GM18867 (cell line): ENCODE measurements at regions not wholly inside any gene's neighbourhood (a gene's known extent, or its start where the extent isn't known, plus 50 kb on each side); places are given as distances from the start of the nearest gene placed in this dataset.
"Not testable (repeated sequence)": the region's sequence is repeated elsewhere in the genome, so short reads cannot be mapped to it uniquely, and the experiment has no call there.

Experiments
- ATAC-seq: cut with Tn5 transposase; IDR thresholded peaks from one replicate; pipeline ENCODE4 v1.9.1; 2021; ENCODE audit warnings: mild to moderate bottlenecking, moderate library complexity; ENCODE audit not compliant: unreplicated experiment

DNA sequence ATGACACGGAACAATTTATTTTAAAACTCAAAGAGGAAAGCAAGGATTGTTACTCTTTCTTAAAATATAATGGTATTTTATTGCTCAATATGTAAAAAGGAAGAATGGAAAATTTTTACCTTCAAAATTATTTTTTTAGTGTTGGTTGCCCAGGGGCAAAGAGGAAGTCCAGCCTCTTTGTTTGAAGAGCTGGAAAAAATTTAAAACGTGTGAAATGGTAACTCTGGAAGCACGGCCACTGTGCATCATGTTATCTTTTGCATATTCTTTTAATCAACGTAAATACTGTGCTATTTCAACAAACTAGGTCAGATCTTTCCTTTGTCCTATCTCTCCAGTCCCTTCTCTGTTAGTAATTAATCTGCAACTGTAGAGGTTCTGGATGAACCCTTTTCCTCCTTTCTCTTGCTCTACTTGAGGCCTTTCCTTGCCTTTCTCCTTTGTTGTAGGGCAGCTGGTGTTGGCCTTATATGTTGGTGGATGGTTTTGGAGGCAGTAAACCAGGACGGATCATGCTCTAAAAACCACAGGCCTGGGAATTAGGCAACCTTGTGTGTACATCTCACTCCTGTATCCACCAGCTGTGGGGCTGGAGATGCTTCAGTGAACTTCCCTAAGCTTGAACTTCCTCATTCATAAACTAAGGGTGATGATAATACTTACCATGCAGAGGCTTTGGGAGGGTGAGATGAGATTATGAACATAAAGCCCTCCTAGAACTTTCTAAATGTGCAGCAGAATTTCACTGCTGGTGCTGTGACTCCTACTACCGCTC lies 143.3 kb downstream of the PRL start:
- no peak for ATAC-seq

DNA sequence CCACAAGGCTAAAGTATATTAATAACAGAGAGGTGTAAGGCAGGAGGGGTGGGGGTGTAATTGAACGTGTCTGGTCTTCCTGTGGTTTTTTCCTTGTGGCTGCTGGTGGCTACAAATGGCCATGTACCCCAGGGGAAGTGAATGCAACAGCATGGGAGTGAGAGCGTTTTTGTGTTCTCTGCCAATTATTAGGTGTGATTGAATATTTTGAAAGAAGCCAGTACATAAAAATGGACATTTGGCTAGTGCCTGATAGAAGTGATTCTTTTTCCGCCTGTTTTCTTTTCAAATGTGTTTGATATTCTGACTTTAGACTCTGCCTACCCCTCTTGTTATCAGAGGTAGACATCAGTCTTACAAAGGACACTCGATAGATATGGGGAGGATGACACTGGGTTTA lies 141.3 kb downstream of the PRL start:
- no peak for ATAC-seq

DNA sequence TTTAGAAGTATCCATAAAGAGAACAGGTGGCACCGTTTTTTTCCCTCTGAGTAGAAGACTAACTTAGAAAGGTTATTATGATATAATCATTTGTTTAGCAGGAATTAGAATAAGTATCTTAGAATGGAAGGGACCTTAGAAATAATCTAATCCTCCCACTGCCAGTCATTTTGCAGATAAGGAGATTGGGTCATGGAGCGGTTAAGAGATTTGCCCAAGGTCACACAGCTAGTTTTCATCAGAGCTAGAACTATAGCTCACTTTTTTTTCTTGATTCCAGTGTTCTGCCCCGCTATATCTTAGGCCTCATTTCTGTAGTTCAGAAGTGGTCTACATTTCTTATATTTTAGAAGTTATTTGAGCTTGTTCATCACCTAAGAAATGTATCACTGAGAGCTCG lies 139.6 kb downstream of the PRL start:
- no peak for ATAC-seq

DNA sequence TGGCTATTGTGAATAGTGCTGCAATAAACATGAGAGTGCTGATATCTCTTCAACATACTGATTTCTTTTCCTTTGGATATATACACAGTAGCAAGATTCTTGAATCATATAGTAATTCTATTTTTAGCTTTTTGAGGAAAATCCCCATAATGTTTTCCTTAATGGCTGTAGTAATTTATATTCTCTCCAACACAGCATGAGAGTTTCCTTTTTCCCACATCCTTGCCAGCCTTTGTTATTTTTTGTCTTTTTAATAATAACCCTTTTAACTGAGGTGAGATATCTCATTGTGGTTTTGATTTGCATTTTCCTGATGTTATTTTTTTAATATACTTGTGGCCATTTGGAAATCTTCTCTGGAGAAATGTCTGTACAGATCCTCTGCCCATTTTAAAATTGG lies 132.6 kb downstream of the PRL start:
- no peak for ATAC-seq

DNA sequence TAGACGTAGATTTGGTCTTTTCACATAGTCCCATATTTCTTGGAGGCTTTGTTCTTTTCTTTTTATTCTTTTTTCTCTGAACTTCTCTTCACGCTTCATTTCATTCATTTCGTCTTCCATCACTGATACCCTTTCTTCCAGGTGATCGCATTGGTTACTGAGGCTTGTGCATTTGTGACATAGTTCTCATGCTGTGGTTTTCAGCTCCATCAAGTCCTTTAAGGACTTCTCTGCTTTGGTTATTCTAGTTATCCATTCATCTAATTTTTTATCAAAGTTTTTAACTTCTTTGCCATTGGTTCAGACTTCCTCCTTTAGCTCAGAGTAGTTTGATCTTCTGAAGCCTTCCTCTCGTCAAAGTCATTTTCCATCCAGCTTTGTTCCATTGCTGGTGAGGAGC lies 125.8 kb downstream of the PRL start:
- ATAC-seq: not testable (repeated sequence)

DNA sequence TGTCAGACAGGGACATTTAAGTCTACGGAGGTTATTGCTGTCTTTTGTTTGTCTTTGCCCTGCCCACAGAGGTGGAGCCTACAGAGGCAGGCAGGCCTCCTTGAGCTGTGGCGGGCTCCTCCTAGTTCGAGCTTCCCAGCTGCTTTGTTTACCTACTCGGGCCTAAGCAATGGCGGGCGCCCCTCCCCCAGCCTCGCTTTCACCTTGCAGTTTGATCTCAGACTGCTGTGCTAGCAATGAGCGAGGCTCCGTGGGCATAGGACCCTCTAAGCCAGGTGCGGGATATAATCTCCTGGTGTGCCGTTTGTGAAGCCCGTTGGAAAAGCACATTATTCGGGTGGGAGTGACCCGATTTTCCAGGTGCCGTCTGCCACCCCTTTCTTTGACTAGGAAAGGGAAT lies 125.0 kb downstream of the PRL start:
- ATAC-seq: not testable (repeated sequence)

DNA sequence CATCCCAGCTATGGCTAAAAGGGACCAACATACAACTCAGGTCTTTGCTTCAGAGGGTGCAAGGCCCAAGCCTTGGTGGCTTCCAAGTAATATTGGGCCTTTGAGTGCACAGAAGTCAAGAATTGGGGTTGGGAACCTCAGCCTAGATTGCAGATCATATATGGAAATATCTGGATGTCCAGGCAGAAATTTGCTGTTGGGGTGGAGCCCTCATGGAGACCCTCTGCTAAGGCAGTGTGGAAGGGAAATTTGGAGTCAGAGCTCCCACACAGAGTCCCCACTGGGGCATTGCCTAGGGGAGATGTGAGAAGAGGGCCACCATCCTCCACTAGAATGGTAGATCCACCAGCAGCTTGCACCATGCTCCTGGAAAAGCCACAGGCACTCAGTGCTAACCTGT lies 123.5 kb downstream of the PRL start:
- ATAC-seq: no peak

DNA sequence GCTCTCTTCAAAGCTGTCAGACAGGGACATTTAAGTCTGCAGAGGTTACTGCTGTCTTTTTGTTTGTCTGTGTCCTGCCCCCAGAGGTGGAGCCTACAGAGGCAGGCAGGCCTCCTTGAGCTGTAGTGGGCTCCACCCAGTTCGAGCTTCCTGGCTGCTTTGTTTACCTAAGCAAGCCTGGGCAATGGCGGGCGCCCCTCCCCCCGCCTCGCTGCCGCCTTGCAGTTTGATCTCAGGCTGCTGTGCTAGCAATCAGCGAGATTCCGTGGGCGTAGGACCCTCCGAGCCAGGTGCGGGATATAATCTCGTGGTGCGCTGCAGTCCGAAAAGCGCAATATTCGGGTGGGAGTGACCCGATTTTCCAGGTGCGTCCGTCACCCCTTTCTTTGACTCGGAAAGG lies 116.6 kb downstream of the PRL start:
- not testable (repeated sequence) for ATAC-seq

DNA sequence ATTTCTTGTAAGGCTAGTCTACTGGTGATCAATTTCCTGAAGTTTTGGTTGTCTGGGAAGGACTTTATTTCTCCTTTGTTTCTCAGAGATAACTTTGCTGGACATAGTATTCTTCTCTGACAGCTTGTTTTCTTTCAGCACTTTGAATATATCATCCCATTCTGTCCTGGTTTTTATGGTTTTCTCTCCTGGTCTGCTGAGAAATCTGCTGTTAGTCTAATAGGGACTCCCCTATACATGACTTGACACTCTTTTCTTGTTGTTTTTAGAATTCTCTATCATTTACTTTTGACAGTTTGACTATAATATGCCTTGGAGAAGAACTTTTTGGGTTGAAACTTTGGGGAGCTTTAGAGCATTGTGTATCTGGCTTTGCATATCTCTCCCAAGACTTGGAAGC lies 112.5 kb downstream of the PRL start:
- ATAC-seq: no peak

DNA sequence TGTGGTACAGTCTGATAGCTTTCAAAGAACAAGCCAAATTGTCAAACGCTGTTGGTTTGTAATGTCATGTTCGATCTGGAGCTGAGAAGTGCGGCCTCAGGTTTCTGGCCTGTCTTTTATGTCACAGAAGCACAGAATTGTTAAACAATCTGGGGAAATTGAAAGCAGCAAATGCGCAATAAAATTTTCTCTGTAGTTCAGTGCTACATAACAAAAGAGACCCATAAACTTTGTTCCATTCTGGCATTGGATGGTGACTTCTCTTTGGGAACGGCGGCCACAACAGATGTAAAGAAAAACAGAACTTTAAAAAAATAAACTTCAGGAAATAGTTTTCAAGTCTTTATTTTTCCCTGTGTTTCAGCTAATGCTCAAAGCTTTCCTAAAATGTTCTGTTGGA lies 106.9 kb downstream of the PRL start:
- no peak for ATAC-seq

DNA sequence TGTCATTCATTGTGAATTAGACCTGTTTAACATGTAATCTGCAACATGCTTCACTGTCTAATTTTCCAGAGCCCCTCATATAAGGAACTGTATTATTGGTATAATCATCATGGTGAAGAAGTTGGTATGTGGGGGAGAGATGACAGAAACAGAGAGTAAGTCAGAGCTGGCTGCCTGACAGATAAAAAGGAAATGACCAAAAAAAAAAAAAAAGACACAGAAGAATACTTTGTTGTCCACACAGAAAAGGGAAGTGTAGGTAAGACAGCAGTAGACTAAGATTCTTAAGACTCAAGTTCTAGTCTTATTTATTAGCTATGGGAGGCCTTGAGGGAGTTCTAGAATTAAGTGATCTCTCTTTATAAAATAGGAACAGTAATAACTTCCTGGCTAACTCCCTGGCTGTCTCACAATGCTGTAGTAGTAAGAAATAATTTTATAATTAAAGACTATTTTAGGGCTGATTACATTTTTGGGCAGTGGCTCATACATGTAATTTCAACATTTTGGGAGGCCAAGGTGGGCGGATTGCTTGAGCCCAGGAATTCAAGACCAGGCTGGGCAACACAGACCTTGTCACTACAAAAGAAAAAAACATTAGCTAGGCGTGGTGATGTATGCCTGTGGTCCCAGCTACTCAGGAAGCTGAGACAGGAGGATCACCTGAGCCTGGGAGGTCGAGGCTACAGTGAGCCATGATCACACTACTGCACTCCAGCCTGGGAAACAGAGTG lies 102.5 kb downstream of the PRL start:
- no peak for ATAC-seq

DNA sequence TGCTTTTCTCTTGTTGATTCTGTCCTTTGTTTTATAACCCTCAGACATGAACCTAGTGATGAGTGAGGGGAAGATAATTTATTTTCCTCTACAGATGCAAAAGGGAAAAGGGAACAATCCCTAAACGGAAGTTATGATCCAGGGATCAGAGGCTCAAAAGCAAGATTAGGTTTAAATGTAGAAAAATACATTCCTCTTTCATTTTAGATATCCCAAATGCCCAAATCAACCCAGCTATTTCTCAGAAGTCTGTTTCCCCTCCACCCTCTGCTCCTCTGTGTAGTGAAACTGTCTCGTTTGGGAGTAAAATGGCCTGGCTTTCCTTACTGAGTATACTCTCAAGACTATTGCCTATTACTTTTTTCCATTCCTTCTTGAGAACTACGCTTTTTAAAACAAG lies 97.1 kb downstream of the PRL start:
- ATAC-seq: no peak

DNA sequence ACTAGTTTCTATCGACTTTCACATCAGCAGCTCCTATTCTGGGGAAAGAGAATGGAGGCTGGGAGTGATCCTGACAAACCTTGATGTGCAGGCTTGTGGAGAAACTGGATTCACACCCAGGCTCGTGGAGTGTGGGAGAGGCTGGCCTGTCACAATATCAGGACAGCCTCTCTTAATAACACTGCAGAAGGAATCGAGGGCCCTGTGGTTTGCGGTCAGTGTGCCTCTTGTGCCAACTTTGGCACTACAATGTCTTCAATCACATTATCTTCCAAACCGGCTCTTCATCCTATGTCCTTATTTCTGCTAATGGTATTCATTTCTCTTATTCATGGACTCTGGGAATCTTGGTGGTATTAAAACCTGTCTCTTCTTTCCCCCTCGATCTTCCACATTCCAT lies 92.7 kb downstream of the PRL start:
- no peak for ATAC-seq

DNA sequence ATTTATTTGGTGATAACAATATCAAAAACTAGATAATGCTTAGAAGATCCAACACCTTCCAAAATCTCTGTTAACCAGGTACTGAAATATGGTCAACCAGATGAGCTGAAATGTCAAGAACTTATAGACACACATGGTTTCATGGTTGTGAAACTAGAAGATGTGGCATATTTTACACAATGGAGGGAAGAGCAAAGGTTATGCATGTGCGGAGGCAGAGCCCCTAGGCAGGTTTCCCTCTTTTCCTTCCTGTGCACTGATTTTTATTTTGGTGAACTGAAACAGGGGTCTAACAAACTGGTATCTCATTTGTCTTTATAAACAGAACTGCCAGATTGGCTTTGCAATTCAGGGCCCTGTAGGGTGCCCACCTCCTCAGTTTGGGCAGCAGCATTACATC lies 91.6 kb downstream of the PRL start:
- ATAC-seq: no peak

DNA sequence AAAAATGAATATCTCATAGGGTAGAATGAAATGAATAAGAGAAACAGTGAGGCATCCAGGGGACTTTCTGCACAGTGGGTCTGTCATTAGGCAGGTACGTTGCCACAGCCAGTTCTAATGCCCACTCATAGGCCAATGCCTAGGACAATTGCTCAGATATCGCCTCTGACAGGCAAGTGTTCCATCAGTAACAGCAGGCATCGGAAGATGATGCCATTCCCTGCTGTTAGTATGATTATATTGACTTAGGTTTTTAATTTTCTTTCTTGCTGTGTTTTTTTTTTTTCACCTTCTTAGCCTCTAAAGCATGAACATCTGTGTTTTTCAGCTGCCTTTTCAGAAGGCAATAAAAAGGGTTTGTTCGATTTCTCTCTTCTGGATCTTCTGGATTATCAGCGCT lies 90.7 kb downstream of the PRL start:
- ATAC-seq: no peak

DNA sequence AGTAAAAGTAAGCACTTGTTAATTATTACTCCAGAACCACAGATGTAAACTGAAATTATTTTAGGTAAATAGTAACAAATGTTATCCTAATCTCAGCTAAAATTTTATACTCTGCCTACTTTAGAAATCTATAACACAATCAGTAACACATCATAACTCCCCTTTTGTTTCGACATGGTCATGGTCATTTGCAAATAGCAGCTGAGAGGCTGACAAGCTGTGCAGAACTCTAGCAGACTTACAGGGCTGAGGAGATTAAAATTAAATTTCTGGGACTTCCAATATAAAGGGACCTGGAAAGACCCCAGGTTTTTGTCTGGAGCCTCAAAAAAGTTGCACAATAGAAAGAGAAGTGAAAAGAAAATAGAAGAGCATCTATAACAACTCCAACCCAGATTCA lies 88.8 kb downstream of the PRL start:
- ATAC-seq: no peak

DNA sequence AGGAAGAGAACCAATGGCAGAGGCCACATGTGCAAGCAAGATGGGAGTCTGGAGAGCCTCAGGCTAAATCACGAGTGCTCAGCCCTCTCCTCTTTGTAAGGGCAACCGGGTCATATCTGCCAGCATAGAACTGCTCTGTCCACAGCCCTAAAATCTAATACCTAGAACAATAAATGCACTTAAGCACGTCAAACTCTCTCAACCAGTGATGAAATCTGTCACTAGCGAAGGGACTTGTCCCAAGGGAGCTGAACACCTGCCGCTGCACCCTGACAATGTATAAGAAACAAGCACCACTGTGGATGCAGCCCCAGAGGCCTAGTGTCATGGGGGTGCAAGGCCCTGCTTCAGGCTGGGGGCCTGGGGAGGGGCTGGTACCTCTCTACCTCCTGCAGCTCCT lies 82.5 kb downstream of the PRL start:
- ATAC-seq: no peak

DNA sequence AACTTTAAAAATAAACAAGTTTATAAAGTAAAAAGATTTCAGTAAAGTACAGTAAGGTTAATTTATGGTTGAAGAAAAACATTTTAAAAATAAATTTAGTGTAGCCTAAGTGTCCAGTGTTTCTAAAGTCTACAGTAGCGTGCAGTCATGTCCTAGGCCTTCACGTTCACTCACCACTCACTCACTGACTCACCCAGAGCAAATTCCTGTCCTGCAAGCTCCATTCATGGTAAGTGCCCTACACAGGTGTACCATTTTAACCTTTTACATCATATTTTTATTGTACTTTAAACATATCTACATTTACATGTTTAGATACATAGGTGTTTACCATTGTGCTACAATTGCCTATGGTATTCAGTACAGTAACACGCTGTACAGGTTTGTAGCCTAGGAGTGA lies 81.4 kb downstream of the PRL start:
- ATAC-seq: not testable (repeated sequence)

DNA sequence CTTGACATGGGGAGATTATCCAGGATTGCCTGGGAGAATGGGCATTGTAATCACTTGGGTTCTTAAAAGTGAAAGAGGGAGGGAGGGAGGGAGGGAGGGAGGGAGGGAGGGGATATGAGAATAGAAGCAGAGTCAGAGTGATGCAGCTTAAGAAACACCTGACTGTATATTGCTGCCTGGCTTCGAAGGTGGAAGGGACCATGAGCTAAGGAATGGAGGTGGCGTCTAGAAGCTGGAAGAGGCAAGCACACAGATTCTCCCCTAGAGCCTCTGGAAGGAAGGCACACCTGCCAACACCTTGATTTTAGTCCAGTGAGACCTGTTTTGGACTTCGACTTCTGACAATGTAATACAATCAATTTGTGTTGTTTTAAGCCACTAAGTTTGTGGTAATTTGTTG lies 78.4 kb downstream of the PRL start:
- ATAC-seq: no peak

DNA sequence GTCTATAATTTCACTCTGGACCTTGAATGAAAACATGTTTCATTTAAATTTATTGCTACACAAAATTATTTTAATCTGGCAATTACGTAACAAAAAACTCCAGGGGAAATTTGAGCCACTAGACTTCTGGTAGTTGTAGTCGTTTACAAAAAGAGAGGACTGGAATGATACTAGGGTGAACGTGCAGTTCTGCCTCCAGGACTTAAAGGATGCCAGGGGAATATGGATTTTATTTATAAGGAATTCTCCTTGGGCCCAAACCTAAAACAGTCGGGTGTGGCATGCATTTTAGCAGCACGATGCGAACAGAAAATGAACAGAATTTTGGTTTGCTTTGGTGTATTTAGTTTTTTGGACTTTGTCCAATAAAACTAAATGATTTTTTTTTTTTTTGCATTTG lies 76.9 kb downstream of the PRL start:
- ATAC-seq: no peak

DNA sequence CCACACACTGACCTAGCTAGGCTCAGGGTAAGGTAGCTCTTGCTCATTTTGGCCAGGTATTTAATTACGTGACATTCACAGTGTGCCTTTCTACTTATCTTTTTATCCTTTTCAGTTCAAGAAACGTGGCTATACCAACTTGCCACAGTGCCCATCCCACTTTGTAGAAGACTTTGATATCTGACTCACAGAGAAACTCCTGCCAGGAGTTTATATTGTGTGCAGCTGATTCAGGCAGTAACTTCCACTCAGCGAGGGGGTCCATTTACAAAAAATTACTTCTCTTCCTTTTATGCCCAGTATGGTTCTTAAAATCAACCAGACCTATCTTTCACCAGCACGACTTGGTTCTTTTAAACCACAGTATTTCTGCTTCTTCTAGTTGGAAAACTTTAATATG lies 75.6 kb downstream of the PRL start:
- no peak for ATAC-seq

DNA sequence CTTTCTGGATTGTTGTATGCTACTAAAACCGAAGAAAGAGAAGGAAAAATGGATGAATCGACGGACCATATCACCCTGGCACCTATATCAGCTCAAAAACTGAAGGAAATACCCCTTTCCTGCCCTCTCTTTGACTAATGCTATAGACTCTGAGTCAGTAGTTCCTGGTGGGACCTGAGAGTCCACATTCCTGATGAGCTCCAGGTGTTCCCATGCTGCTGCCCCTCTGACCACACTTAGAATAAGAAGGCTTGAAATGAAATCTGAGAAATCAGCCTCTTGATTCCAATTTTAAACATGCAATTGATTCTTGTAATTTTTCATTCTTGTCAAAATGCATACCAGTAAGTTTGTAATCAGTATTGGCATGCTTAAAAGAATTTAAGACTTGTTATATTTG lies 75.2 kb downstream of the PRL start:
- no peak for ATAC-seq

DNA sequence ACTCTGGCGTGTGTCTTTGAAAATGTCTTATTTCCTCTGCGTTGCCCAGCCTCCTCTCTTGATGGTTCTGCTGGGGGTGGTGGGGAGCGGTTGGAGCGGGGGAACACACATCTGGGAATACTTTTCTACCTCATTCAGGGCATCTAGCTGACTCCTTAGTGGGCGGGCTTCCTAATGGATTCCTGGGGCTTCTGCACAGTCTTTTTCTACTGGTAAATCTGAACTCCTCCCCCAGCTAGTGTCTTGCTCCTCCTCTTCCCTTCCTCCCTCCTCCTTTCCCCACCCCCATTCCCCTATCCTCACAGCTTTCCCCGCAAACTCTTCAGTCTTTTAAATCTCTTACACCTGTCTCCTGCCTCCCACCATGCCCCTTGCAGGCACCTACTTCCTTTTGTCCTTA lies 74.4 kb downstream of the PRL start:
- ATAC-seq: no peak
